ENCODE measurements at regions not wholly inside any gene's neighbourhood (a gene's known extent, or its start where the extent isn't known, plus 50 kb on each side); places are given as distances from the start of the nearest gene placed in this dataset.
"Not testable (repeated sequence)": the region's sequence is repeated elsewhere in the genome, so short reads cannot be mapped to it uniquely, and the experiment has no call there.

GRCh38 chr4:8984641-8985040 lies 113.0 kb upstream of the HMX1 start:
- H3K36me3 ChIP-seq (ENCODE audit: control insufficient read depth in 2 of 2, insufficient read depth in 1 of 2, low read length in 2 of 2); CTCF ChIA-PET; POLR2A ChIA-PET; H3K4me3 ChIP-seq (ENCODE audit: low read depth, low read length); H3K4me1 ChIP-seq (ENCODE audit: control insufficient read depth, insufficient read depth, low read length); H3K27ac ChIP-seq (ENCODE audit: extremely low read depth, low read depth, low read length); H3K9me3 ChIP-seq (ENCODE audit: control insufficient read depth, insufficient read depth, low read depth, low read length): not testable (repeated sequence)

GRCh38 chr4:8983921-8984320 lies 112.3 kb upstream of the HMX1 start:
- H3K4me1 ChIP-seq (ENCODE audit: control insufficient read depth, insufficient read depth, low read length); POLR2A ChIA-PET; H3K36me3 ChIP-seq (ENCODE audit: control insufficient read depth in 2 of 2, insufficient read depth in 1 of 2, low read length in 2 of 2); CTCF ChIA-PET; H3K4me3 ChIP-seq (ENCODE audit: low read depth, low read length); H3K9me3 ChIP-seq (ENCODE audit: control insufficient read depth, insufficient read depth, low read depth, low read length); H3K27ac ChIP-seq (ENCODE audit: extremely low read depth, low read depth, low read length): not testable (repeated sequence)

- H3K36me3 ChIP-seq (ENCODE audit: control insufficient read depth in 2 of 2, insufficient read depth in 1 of 2, low read length in 2 of 2); H3K27ac ChIP-seq (ENCODE audit: extremely low read depth, low read depth, low read length); CTCF ChIA-PET; POLR2A ChIA-PET; H3K4me1 ChIP-seq (ENCODE audit: control insufficient read depth, insufficient read depth, low read length); H3K9me3 ChIP-seq (ENCODE audit: control insufficient read depth, insufficient read depth, low read depth, low read length); H3K4me3 ChIP-seq (ENCODE audit: low read depth, low read length): not testable (repeated sequence)
Measured at GRCh38 chr4:8976466-8977128, 105.0 kb upstream of the HMX1 start.

- H3K4me1 ChIP-seq (ENCODE audit: control insufficient read depth, insufficient read depth, low read length); H3K9me3 ChIP-seq (ENCODE audit: control insufficient read depth, insufficient read depth, low read depth, low read length); POLR2A ChIA-PET; H3K27ac ChIP-seq (ENCODE audit: extremely low read depth, low read depth, low read length); H3K36me3 ChIP-seq (ENCODE audit: control insufficient read depth in 2 of 2, insufficient read depth in 1 of 2, low read length in 2 of 2); H3K4me3 ChIP-seq (ENCODE audit: low read depth, low read length); CTCF ChIA-PET: not testable (repeated sequence)
Measured at GRCh38 chr4:8972635-8973034, 101.0 kb upstream of the HMX1 start.

GRCh38 chr4:8965896-8966295 lies 94.3 kb upstream of the HMX1 start:
- POLR2A ChIA-PET; H3K4me1 ChIP-seq (ENCODE audit: control insufficient read depth, insufficient read depth, low read length); H3K36me3 ChIP-seq (ENCODE audit: control insufficient read depth in 2 of 2, insufficient read depth in 1 of 2, low read length in 2 of 2); CTCF ChIA-PET; H3K27ac ChIP-seq (ENCODE audit: extremely low read depth, low read depth, low read length); H3K4me3 ChIP-seq (ENCODE audit: low read depth, low read length); H3K9me3 ChIP-seq (ENCODE audit: control insufficient read depth, insufficient read depth, low read depth, low read length): not testable (repeated sequence)

GRCh38 chr4:8964201-8964788 lies 92.7 kb upstream of the HMX1 start:
- H3K36me3 ChIP-seq (ENCODE audit: control insufficient read depth in 2 of 2, insufficient read depth in 1 of 2, low read length in 2 of 2); H3K4me1 ChIP-seq (ENCODE audit: control insufficient read depth, insufficient read depth, low read length); H3K9me3 ChIP-seq (ENCODE audit: control insufficient read depth, insufficient read depth, low read depth, low read length); H3K4me3 ChIP-seq (ENCODE audit: low read depth, low read length); POLR2A ChIA-PET; H3K27ac ChIP-seq (ENCODE audit: extremely low read depth, low read depth, low read length); CTCF ChIA-PET: not testable (repeated sequence)

GRCh38 chr4:8963533-8963932 lies 91.9 kb upstream of the HMX1 start:
- H3K27ac ChIP-seq (ENCODE audit: extremely low read depth, low read depth, low read length); POLR2A ChIA-PET; H3K4me1 ChIP-seq (ENCODE audit: control insufficient read depth, insufficient read depth, low read length); H3K4me3 ChIP-seq (ENCODE audit: low read depth, low read length); H3K36me3 ChIP-seq (ENCODE audit: control insufficient read depth in 2 of 2, insufficient read depth in 1 of 2, low read length in 2 of 2); CTCF ChIA-PET; H3K9me3 ChIP-seq (ENCODE audit: control insufficient read depth, insufficient read depth, low read depth, low read length): not testable (repeated sequence)

- CTCF ChIA-PET, result interaction anchor here (0.6 to 1.2 kb wide), 3 partner anchors 52 to 734 kb away, joined by 3 read pairs; no protein-coding TSS in a partner anchor
- H3K9me3 ChIP-seq (ENCODE audit: control insufficient read depth, insufficient read depth, low read depth, low read length); POLR2A ChIA-PET; H3K36me3 ChIP-seq (ENCODE audit: control insufficient read depth in 2 of 2, insufficient read depth in 1 of 2, low read length in 2 of 2); H3K27ac ChIP-seq (ENCODE audit: extremely low read depth, low read depth, low read length); H3K4me3 ChIP-seq (ENCODE audit: low read depth, low read length); H3K4me1 ChIP-seq (ENCODE audit: control insufficient read depth, insufficient read depth, low read length): not testable (repeated sequence)
- peak; percentile 64 for TF ChIP-seq CTCF (tag by site-specific recombination; IDR thresholded peaks at IDR 0.05)
- peak; percentile 58 for TF ChIP-seq ZNF654 (tag by site-specific recombination; IDR thresholded peaks at IDR 0.05; ENCODE audit: low read depth)
Measured at GRCh38 chr4:8961343-8961742, 89.7 kb upstream of the HMX1 start.

GRCh38 chr4:8959471-8959870 lies 87.8 kb upstream of the HMX1 start:
- H3K27ac ChIP-seq (ENCODE audit: extremely low read depth, low read depth, low read length); H3K4me1 ChIP-seq (ENCODE audit: control insufficient read depth, insufficient read depth, low read length); POLR2A ChIA-PET; H3K9me3 ChIP-seq (ENCODE audit: control insufficient read depth, insufficient read depth, low read depth, low read length); H3K4me3 ChIP-seq (ENCODE audit: low read depth, low read length); H3K36me3 ChIP-seq (ENCODE audit: control insufficient read depth in 2 of 2, insufficient read depth in 1 of 2, low read length in 2 of 2); CTCF ChIA-PET: not testable (repeated sequence)

GRCh38 chr4:8954001-8954400 lies 82.4 kb upstream of the HMX1 start:
- H3K9me3 ChIP-seq (ENCODE audit: control insufficient read depth, insufficient read depth, low read depth, low read length); H3K4me3 ChIP-seq (ENCODE audit: low read depth, low read length); POLR2A ChIA-PET; H3K4me1 ChIP-seq (ENCODE audit: control insufficient read depth, insufficient read depth, low read length); H3K36me3 ChIP-seq (ENCODE audit: control insufficient read depth in 2 of 2, insufficient read depth in 1 of 2, low read length in 2 of 2); CTCF ChIA-PET; H3K27ac ChIP-seq (ENCODE audit: extremely low read depth, low read depth, low read length): not testable (repeated sequence)
